ENCODE measurements at regions not wholly inside any gene's neighbourhood (a gene's known extent, or its start where the extent isn't known, plus 50 kb on each side); places are given as distances from the start of the nearest gene placed in this dataset.

GRCh38 chrX:149151805-149152757, 353.0 kb downstream of the IDS start:
- no peak for DNase-seq

GRCh38 chrX:149145845-149146285, 359.2 kb downstream of the IDS start:
- no peak for DNase-seq

- no peak for DNase-seq
These were observed 373.3 kb downstream of the IDS start for GRCh38 chrX:149131774-149132173.

GRCh38 chrX:149129767-149130166, 375.3 kb downstream of the IDS start:
- DNase-seq: no peak

GRCh38 chrX:149124526-149125108, 380.5 kb downstream of the IDS start:
- no peak for DNase-seq

DNA sequence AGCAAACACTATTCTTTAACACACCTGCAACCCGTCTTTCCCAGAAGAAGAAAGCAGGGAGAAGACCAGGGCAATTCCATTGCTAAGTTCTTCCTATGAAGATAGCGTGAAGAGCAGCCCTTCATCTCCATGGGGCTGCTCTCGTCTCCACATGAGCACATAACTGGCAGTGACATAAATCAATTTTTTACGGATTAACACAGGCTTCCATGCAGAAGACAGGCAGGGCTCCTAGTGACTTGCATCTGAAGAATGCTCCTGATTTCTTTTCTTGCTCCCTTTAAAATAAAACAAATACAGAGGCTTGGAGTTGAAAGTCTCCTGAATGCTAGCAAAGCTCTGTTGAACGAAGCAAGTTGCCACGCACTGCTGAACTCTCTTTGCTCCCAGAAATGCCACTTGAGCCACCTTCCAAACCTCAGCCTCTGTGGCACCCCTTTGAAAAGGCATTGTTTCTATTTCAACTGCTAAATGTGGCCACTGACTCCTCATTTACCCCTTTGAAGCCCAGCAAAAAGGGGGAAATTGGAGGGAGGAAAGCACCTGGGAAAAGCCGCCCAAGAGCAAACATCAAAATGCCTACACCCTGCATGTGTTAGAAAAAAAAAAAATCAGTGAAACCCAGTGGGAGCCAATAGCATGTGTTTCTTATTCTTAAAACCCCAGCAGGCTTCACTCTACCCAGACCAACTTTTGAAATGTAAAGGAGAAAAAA, 383.7 kb downstream of the IDS start:
- DNase-seq: no peak

DNA sequence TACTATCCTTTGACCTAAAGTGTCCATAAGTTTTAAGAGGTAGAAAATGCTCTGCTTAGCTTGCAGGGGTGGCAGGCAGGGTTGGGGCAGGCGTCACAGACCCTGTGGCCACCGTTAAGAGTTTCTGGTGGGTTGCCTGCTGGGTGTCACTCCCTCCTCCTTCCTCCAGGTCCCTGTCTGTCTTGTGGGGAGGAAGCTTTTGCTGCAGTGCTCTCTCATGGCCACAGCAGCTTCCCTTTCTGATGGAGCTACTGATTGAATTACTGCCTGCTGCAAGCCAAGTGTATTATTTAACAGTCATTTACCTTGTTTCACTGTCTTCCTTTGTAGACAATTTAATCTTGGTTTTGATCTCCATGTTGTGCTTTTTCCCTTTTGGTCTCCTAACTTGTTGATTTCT, 384.6 kb downstream of the IDS start:
- no peak for DNase-seq

DNA sequence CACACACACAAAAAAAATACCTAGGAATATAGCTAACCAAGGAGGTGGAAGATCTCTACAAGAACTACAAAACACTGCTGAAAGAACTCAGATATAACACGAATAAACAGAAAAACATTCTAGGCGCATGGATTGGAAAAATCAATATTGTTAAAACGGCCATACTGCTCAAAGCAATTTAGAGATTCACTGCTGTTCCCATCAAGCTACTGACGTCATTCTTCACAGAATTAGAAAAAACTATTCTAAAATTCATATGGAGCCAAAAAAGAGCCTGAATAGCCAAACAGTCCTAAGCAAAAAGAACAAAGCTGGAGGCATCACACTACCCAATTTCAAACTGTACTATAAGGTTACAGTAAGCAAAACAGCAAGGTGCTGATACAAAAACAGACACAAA, 390.2 kb downstream of the IDS start:
- DNase-seq: no peak

- no peak for DNase-seq
These were observed 391.1 kb downstream of the IDS start for GRCh38 chrX:149114001-149114400.

DNA sequence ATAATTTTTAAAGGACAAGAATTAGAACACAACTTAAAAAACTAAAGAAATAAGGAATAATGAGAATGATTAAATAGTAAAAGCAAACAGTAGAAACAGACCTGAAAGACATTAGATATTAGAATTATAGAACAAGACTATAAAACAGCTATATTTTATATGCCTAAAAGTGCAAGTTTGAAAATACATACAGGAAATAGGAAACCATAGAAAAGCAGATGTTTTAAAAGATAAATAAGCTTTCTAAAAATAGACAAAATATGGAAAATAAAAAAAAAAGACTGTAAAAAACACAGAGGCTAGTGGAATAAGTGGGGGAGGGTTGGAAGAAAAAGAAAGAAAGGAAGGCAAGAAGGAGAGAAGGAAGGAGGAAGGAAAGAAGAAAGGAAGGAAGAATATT, 407.3 kb downstream of the IDS start:
- no peak for DNase-seq

GRCh38 chrX:149092179-149092578, 412.9 kb downstream of the IDS start:
- DNase-seq: no peak

DNA sequence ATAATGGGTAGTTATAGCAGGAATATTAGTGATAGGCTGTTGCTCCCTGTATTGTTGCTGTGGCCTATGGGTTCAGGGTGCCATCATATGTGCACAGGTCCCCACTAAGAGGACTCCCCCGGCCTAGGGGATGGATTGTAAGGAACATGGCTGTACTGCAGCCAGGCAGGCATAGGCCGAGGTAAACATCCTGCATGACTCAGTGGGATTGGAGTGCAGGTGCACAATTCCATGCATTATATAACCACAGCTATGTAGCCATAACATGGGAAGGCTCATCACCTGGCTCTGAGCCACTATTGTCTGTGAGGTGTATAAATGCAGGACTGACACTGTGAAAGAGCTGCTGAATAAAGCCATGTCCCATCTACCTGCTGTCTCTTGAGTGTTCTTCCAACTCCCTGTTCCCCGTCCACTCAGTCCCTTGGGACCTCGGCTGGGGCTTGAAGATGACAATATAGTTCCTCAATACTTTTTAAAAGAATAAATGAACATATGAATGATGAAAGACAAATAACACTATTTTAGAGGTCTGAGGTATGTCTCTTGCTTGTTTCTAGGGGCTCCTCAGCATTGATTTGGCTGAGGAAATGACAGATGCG, 425.2 kb downstream of the IDS start:
- DNase-seq: no peak

DNA sequence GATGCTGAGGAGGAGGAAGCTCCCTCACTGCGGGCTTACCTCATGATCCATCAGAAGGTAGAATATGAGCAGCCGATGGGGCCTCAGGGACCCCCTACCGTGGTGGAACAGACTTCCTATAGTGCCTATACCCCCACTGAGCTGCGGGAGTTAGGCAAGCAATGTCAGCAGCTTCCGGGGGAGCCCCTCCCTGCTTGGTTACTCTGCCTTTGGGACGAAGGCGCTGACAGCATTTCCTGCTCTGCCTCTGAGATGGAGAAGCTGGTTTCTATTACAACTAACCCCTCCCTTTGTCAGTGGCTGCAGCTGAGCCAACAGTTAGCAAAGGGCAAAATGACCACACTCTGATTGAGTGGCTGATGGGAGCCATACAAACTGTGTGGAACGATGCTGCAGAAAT, 430.7 kb downstream of the IDS start:
- no peak for DNase-seq

DNA sequence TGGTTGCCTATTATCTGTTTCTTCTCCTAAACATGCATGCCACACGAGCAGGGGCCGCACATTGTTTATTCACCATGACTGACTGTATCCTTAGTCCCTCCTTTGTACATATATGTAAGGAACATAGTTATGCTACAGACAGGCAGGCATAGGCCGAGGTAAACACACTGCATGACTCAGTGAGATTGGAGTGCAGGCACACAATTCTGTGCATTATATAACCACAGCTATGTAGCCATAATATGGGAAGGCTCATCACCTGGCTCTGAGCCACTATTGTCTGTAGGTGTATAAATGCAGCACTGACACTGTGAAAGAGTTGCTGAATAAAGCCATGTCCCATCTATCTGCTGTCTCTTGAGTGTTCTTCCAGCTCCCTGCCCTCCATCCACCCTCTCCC, 431.6 kb downstream of the IDS start:
- no peak for DNase-seq

DNA sequence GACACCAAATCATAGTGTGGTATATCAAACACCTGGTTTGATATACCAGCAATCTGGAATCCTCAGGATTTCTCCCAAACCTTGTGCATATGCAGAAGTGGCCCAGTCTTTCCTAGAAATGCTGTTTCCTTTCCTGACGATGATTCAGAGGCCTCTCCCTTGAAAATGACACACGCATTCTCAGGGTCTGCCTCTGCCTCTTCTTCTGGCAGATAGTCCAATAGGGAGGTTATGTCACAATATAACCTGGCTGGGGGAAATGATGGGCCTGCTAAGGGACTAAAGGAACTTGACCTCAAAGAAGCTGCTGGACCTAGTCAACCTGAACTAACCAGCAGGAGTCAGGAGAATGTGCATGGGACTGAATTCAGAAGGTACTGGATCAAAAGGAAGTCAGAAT, 435.2 kb downstream of the IDS start:
- DNase-seq: no peak

DNA sequence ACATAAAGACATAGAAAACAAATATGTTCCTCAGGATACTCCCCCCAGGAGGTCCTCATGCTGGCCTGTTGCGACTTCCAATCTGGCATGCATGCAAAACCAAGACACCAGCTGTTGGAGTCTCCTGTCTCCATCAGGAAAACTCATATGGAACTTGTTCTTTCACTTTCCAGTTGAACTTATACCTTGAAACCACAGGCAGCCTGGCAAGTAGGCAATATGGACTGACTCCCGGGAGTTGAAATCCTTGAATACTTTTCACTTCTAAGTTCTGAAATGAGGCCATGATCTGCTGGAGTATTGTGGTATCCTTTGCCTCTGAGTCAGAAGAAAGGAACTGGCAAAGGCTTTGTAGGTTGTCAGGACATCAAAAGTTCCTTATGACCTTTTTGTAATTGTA, 444.2 kb downstream of the IDS start:
- DNase-seq: no peak
